NCI-H345 (cell line): ENCODE measurements at regions not wholly inside any gene's neighbourhood (a gene's known extent, or its start where the extent isn't known, plus 50 kb on each side); places are given as distances from the start of the nearest gene placed in this dataset.

Experiments
- DNase-seq: peaks from one replicate; lab custom pipeline; 2025; lab: John Stamatoyannopoulos, UW

DNA sequence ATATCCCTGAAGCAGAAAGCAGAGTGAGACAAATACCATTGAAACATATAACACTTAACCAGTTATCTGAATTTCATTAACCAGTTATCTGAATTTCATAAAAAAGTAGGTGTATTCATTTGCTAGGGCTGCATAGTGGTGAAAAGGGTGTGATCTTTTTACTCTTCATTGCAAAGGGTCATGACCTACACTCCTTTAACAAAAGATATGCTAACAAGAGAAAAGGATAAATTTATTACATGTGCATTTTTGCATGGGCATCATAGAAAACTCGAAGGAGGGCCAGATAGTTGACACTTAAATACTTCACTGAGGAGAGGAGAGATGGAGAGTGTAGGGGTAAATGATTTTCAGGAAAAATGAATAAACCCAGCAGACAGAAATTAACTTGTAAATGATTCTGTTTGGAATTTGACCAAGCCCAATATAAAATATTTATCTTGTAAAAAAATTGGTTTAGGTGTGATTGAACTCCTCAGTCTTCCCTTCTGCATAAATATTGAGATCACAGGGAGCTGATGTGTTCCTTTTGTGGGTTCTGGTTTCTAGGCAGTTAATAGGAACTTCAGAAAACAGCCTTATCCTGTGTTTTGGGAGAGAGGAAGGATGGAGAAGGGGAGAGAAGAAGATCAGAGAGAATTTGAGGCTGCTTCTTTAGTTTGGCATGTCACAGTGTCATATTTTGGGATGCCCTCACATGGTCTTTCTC lies 372.5 kb upstream of the SYT4 start:
- no peak for DNase-seq

DNA sequence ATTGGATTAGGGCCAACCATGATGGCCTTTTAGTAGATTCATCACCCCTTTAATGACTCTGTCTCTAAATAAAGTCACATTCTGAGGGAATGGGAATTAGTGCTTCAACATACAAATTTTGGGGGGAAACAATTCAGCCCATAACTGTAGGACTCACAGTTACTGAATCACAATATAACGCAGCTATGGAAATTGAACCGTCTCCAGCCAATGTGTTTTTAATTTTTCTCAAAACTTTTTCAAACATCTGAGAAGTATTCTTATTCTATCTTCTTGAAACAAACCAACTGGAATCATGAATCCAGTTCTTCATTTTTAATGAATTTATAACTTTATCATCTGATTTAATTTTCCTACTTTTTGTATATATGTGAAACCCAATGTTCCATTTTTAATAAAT lies 373.1 kb upstream of the SYT4 start:
- DNase-seq = no peak

DNA sequence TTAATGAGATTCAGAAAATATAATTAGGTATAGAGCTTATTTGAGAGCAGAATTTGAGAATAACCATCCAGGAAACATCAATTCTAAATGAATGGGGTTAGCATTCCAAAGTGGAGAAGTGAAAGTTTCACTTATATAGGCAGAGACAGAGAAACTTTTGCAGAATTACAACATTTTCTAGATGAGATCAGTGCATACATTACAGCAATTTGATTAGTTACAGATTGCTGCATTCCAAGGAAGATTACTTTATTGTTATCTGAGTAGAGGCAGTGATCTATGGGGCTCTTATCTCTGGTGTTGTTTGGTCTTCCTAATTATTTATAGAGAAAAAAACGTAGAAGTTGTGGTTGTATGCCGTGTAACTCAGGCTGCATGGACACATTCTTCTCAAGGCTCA lies 373.8 kb upstream of the SYT4 start:
- no peak for DNase-seq

DNA sequence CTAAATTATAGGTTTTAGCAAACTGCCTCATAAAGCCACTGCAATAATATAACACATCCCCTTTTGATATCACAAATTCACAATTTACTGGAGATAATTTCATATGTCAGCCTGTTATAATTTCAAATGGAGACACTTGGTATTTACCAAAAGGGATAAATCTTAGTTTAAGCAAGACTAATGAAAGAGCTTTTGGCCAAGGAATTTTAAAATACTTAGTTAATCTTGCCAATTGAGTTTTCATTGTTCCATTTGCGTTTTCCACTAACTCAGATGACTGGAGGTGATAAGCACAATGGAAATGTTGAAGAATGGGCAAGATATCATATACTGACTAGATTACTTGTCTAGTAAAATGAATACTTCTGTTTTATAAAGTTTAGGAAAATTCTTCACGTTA lies 379.3 kb upstream of the SYT4 start:
- no peak for DNase-seq

DNA sequence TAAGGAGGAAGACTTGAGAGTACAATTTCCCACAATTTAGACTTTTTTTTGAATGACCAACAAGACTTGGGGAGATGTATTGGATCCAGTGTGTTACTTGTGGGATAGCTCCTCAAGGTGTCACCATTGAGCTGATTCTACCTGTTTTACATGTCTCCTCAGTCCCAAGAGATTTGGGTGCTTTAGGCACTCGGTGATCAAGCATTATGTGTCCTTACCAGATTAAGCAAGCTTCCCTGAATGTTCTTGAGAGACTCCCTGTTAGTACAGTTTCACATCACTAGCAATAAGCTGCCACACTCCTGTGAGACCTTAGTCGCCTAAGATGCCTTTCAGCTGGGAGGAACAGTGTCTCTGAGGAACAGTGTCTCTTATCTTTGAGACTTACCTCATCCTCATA lies 384.3 kb upstream of the SYT4 start:
- DNase-seq = peak; percentile 2

DNA sequence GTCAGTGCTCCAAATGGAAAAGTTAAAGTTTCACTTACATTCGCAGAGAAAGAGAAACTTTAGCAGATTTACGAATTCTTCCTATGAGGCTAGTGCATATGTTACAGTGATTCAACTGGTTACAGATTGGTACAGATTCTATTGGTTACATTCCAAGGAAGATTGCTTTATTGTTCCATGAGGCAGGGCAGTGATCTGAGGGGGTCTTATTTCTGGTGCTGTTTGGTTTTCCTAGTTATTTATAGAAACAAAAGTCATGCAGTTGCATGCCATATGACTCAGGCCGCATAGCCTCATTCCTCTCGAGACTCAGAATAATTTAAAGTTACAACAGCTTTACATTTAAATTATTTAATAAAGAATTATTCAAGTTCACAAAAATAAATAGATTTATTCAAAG lies 385.4 kb upstream of the SYT4 start:
- no peak for DNase-seq

DNA sequence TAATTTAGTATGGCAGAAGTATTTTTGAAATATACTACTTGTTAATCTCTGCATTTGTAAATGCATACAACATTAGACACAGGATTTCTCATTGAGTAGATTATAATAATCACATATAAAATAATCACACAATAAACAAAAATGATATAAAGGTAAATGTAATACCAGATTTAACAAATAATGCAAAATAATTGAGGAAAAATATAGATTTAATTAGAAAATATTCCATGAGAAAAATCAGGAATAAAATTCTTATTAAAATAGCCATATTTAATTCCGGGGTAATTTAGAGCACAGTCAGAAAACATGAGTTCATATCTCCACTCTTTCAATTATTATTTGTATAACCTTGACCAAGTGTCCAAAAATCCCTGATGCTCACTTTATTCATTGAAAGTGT lies 385.9 kb upstream of the SYT4 start:
- DNase-seq = no peak

DNA sequence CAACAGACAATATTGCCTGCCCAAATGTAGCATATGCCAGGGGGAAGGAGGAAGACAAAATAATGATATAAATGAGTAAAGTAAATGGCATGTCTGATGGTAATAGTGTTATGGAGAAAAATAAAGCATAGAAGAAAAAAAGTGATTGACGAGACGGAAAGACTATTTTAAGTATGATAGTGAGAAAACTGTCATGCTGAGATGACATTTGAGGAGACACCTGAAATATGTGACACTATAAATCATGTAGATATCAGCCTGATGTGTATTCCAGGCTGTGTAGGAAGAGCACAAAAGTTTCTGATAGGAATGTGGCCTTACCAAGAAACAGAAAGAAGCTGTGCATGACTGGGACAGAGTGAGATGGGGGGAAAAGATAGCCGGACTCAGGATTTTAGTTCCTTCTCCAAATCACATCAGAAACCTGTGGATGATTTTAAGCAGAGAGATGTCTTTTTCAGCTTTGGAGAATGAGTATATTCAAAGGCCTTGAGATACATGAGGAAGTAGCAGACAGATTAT lies 387.3 kb upstream of the SYT4 start:
- no peak for DNase-seq

DNA sequence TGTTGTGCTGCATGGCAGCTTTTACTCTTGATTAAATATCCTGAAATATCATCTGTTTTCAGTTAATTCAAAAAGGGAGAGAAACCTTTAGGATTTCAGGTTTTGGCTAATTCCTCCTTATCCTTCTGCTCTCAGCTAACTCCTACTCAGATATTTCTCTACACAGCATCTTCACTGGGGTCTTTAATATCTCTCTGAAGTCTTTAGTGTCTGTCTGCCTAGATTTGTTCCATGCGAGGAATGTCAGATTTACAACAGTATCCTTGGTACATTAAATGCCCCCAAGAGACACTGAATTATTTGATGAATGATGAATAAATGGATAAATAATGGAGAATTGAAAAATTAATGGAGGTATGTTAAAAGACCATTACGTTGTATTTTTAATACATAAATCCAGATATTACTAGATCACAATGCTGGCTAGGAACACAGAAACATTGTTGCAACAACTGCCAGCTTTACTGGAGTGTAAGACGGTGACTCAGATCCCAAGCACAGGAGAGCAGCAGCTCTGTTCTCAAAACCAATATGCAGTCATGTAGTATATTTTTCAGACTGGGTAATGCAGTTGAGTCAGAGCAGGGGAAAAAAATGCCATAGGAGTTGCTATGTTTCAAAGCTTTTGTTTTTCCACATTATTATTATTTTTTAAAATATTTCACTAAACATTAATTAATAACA lies 388.0 kb upstream of the SYT4 start:
- no peak for DNase-seq

DNA sequence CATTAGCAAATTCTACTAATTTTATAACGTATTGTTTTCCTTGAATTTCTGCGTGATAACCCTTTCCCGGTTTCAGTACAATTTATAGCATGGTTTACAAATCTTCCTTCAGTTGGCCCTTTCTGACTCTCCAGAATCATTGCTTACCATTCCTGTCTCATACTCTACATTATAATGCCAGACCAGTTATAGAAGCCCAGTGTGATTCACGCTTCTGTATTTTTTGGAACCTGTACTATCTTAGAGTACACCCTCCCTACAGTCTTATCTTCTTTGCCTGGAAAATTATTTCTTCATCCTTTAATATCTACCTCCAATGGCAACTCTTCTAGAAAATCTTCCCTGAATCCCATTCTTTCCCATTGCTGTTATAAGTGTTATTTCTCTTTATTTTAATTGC lies 391.6 kb upstream of the SYT4 start:
- no peak for DNase-seq

DNA sequence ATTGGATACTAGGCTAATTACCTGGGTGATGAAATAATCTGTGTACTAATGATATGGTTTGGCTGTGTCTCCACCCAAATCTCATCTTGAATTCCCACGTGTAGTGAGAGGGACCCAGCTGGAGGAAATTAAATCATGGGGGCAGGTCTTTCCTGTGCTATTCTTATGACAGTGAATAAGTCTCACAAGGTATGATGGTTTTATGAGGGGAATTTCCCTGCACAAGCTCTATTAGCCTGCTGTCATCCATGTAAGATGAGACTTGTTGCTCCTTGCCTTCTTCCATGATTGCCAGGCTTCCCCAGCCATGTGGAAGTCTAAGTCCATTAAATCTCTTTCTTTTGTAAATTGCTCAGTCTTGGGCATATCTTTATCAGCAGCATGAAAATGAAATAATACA lies 394.1 kb upstream of the SYT4 start:
- no peak for DNase-seq

DNA sequence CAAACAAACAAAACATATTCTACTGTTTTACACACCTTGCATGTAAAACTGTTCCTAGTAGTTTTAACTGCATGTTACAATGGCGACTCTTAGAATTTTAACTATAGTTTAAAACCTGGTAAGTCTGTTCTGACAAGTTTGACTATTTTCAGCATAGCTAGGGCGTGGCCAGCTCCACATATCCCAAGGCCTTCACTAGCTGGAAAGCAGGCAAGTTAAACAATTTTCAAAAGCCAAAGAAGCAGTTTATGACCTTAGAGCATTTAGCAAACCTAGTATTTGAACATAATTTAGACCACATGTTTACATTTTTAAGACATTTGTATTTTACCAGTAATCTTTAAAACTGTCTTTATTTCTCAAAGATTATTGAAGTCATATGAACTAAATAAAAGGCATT lies 402.8 kb upstream of the SYT4 start:
- DNase-seq = no peak

DNA sequence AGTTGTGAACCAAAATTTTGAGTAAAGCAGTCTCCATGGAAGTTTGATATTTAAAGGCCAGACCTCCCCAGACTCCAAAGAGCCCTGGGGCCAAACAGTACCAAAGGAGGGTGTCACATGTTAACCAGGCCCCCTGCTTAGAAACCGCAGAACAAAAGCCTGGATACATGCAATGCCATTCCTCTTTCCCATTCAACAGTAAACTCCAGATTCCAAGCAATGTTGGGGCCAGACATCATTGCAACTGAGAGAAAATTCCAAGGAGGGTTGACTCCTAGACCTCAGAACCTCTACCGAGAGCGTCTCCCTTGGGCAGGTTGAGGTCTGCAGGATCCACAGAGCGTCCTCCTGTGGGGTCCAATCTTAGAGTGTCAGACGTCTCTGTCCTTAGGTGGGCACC lies 404.4 kb upstream of the SYT4 start:
- no peak for DNase-seq

DNA sequence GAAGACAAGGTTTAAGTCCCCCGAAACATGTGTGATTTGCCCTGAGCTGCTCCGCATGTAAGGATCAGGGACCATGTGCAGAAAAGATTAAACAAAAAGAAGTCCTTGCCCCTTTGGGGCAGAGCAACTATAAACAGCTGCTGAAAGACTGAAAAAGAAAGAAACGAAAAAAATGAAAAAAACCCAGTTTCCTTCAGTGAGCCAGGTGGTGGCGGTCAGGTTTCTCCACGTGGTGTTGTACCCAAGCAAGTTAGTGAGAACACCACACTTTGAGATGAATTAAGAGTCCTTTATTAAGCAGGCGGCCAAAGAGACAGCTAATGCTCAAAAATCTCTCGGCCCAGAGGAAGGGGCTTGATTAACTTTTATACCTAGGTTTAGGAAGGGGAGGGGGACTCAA lies 404.9 kb upstream of the SYT4 start:
- no peak for DNase-seq

DNA sequence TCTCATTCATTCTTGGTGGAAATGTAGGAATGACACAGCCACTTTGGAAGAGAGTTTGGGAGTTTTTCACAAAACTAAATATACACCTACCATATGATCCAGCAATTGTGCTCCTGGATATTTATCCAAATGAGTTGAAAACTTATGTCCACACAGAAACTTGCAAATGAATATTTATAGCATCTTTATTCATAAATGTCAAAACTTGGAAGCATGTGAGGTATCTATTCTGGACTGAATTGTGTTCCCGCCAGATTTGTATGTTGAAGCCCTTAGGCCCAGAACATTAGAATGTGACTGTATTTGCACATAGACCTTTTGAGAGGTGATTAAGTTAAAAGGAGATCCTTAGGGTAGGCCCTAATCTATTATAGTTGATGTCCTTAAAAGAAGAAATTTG lies 409.4 kb upstream of the SYT4 start:
- DNase-seq = no peak

DNA sequence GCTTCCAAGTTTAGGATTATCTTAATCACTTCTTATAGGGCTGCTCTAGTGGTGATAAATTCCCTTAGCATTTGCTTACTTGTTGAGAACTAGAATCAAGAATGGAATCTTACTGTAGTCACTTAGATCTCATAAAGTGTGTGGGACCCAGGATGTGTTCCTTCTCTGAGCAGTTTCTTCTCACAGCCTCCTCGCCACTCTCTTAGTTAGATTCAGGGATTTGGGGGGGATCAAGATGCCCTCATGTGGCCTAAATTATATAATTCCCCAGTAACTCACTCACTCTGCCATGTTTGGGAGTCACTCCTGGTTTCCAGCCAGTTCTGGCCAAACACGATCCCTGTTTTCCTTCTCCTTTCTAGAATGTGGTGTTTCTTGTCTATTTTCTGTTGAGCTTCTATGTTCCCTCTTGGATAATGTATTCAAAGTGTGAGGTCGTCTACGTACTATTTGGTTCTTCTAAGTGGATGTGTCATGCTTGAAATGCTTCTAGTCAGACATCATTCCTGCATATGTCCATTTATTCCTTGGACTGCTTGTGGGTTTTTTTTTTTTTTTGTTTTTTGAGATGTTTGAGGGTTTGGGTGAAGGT lies 414.9 kb upstream of the SYT4 start:
- no peak for DNase-seq

DNA sequence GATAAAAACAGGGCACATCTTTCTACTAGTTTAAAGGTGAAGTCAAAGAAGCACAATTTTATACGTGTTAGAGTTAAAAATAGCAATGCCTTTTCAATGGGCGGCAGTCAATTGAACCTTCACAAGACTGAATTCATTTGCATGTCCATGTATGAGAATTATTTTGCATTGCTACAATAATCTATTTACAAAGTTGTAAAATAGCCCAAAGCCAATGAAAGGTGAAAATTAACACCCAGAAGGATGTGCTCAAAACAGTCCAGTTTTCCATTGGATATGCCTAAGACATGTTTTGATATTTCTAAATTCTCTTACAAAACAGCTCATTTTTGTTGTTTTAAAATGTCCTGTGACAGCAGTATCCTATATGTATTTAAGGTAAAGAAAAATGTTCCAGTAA lies 425.1 kb upstream of the SYT4 start:
- no peak for DNase-seq

DNA sequence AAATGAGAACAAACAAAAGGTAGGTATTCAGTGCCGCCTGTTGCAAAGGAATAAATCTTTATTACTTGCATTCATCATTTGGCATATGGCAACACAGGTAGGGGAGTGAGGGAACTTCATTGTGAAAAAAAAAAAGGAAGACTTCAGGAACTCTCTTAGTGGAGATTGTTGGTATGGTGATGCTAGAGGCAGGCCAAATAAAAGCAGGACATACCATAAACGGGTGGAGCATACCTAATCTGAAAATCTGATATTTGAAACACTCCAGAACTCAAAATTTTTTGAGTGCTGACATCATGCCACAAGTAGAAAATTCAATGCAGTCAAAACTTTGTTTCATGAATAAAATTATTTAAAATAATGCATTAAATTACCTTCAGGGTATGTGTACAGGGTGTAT lies 425.8 kb upstream of the SYT4 start:
- DNase-seq = no peak

DNA sequence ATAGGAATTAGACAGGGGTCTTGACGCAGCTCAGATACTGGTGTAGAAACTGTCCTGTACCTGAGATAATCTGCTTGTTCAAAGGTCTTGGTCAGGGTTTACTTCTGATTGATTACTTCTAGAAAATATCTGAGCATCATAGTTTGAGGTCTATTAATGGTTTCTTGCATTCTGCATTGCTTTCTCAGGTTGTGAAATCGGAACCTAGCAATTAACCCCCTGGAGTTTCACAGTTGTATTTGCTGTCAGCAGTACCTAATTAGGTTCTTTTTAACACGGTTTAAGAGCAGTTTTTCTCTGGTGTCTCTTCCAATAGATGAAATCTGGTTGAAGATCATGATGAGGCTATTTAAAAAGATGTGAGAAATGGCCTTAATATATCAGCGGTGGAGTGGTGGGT lies 428.6 kb upstream of the SYT4 start:
- DNase-seq = no peak

DNA sequence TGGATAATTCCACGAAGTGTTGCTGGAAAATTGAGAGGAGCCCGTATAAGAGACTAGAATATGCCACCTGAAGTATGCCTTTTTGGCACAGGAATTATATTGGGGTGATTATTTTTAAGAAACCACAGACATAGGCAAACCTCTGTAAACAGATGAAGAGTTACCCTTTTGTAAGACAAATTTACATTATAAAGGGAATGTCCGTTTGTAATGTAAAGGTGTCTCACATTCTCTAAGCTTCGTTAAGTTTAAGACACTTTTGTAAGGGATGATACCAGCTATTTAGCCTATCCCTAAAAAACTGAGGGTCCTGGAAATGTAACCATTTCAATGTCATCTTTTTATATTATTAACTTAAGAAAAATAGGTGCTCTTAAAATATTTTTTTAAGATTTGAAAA lies 432.8 kb upstream of the SYT4 start:
- no peak for DNase-seq

DNA sequence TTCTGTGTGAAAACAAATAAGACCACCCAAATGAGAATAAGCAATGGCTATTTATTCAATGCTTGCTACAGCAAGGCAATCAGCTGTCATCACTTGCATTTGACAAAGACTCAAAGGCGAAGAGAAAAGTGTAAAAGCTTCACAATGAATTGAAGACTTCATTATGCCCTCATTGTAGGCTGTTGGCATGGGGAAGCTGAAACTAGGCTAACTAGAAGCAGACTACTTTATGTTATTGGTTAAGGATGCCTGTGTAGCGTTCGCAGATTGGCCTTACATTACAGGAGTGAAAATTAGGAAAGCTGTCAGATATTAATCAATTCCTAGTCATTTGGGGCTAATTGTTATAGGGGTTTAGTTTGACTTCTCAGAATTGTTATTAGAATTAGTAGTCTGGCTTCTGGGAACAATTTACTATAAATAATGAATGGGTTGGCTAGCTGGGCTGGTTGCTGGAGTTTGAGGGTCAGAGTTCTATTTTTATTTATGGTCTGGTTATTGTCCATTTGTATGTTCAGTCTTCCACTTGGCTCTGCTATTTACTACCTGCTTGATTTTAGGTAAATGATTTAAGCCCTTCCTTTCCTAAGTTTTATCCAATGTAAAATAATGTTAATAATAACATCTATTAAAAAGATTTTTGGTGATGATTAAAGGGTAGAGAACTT lies 437.2 kb upstream of the SYT4 start:
- no peak for DNase-seq

DNA sequence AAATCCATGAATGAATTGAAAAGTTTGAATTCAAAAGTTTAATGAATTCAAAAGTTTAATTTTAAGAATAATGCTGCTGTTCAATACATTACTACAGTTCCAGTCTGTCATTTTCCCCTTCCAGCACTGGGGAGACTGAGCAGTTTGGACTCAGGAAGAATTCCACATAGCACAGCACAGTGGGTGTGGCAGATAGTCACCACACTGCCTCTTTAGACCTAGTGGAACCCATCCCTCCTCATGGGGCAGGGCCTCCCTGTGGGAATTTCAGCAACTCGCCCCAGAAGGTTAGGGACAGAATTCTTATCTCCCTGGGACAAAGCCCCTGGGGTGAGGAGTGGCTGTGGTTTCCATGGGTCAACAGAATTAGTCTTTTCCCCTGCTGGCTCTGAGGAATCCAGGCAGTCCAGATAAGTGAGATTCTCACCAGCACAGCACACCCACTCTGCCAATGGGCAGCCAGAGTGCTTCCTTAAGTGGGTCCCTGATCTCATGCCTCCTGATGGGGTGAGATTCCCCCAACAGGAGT lies 442.0 kb upstream of the SYT4 start:
- no peak for DNase-seq

DNA sequence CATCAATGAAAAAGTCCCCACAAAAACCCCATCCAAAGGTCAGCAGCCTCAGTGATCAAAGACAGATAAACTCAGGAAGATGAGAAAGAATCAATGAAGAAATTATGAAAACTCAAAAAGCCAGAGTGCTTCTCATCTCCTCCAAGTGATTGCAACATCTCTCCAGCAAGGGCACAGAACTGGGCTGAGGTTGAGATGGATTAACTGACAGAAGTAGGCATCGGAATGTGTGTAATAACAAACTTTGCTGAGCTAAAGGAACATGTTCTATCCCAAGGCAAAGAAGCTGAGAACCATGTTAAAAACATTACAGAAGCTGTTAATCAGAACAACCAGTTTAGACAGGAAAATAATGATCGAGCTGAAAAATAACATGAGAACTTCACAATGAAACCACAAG lies 442.8 kb upstream of the SYT4 start:
- DNase-seq = no peak
